ENCODE measurements at regions not wholly inside any gene's neighbourhood (a gene's known extent, or its start where the extent isn't known, plus 50 kb on each side); places are given as distances from the start of the nearest gene placed in this dataset.

GRCh38 chr12:48280572-48280971 lies 70.1 kb downstream of the ZNF641 start:
- TF ChIP-seq CTCF (IDR thresholded peaks at IDR 0.05) (no peak), ZFX (IDR thresholded peaks at IDR 0.05; ENCODE audit: borderline replicate concordance) (no peak)

All from 22Rv1 (cell line).